OCI-M1 (cell line): ENCODE measurements at regions not wholly inside any gene's neighbourhood (a gene's known extent, or its start where the extent isn't known, plus 50 kb on each side); places are given as distances from the start of the nearest gene placed in this dataset.
"Not testable (repeated sequence)": the region's sequence is repeated elsewhere in the genome, so short reads cannot be mapped to it uniquely, and the experiment has no call there.

ENCODE experiments used
- DNase-seq: peaks from one replicate; lab custom pipeline; 2025; lab: John Stamatoyannopoulos, UW

- DNase-seq: no peak
Observed at GRCh38 chrX:124238268-124238667, 94.2 kb upstream of the TEX13D start.

- no peak for DNase-seq
Observed at GRCh38 chrX:124239324-124239723, 93.1 kb upstream of the TEX13D start.

GRCh38 chrX:124239911-124240310 is 92.5 kb upstream of the TEX13D start:
- no peak for DNase-seq

DNA sequence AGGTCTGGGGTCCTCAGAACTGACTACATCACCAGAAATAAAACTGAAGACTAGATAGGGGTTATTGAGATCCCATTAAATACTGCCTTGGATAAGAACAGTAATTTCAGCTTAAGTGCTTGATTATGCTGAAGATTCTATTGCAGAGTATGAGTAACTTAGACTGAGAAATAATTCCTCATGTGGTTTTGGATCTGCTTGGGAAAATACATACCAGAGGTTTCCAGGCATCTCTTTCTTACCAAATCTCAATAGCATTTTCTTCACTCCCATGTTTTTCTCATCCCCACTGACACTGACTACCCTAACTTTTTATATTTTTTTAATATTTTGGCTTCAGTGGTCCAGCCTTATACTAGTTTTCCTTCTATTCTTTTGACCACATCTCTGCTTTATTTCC is 92.0 kb upstream of the TEX13D start:
- no peak for DNase-seq

- no peak for DNase-seq
Observed at GRCh38 chrX:124242131-124242530, 90.3 kb upstream of the TEX13D start.

DNA sequence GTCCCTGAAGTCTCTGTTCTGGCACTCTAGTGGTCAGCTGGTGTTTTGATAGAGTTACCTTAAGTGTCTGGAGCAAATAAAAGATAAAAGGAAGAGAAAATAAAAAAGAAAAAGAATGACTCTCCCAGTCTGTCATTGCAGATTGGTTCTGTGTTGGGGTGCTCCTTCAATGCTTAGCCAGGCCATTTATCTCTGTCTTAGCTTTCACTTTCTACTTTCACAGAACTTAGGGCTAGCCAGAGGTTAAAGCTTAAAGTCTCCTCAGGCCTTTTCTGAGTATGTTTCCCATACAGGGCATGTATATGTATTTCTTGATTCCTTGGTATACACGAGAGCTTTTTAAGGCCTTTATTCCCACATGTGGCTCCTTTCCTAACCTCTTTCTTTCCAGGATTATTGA is 83.1 kb upstream of the TEX13D start:
- peak; percentile 33 for DNase-seq

DNA sequence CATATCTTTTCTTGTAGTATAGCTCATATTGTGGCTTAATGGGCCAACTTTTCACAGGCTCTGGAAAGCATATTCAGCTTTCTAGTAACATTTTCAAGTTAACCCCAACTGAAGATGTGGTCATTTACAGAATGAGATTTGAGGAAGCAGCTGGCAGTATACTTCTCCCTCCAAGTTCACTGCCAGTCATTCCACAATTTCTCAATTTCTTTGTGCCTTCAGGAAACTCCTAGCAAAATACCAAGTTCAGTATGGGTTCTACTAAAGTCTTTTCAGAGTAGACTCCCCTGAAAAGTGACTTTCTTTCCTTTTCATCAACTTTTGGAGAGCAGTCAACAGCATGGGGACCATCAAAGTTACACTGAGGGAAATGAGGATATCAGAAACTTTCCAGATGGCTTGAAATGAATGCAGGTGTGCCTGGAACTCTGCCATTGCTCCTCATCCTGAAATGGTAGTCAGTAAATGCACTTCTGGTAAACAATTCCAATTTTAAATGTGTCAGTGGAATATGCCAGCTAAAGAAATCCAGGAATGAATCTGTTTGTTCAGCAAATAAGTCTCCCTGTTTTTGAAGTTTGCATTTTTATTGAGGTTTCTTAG is 81.5 kb upstream of the TEX13D start:
- no peak for DNase-seq

- DNase-seq: no peak
Observed at GRCh38 chrX:124254611-124255010, 77.8 kb upstream of the TEX13D start.

DNA sequence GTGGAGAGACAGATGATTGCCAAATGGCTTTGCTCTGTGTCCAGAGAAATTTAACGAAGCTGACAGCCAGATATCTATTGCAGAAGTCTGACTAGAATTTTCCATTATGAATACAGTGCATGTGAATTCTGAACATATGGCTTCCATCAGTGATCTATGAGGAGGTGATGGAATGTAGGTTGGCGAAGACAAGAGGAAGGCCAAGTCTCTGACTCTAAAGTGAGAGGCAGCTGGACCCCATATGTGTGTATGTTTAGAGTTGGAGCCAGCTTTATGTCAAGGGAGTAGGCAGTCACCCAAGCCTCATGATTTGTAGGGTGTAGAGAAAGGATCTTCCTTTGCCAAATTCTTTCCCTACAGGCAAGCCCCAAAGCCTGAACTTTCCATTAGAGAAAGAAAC is 76.2 kb upstream of the TEX13D start:
- no peak for DNase-seq

GRCh38 chrX:124256629-124257380 is 75.7 kb upstream of the TEX13D start:
- DNase-seq: no peak

DNA sequence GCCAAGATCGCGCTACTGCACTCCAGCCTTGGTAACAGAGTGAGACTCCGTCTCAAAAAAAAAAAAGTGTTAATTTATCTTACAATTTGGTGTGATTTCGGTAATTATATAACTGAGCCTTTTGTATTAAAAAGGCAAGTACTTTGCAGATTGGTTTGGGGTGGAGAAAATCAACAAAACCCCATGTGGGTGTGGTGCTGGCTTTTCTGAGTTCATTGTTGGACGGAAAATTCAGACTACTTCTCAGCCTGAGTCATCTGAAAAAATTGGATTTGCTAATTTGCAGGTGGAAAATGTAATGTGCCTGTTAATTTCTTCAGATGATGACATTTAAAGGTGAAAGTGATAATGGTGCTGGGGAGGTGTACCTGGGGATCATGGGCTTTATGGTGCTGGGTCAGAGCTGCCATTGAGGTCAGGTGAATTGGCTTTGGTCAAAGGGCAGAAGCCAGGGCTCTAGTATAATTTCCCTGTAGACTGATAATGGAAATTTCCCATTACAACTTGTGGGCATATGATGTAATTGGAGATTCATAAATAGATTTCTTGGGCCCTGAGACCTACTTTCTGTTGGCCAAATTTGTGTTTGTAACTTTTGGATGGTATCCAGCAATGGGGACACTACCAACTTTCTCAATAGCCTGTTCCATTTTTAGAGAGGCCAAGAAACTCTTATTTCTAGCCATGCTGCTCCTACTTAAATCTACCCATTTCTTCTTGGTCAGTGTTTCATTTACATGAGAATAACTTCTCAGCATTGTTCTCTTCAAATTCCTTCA is 74.3 kb upstream of the TEX13D start:
- no peak for DNase-seq

DNA sequence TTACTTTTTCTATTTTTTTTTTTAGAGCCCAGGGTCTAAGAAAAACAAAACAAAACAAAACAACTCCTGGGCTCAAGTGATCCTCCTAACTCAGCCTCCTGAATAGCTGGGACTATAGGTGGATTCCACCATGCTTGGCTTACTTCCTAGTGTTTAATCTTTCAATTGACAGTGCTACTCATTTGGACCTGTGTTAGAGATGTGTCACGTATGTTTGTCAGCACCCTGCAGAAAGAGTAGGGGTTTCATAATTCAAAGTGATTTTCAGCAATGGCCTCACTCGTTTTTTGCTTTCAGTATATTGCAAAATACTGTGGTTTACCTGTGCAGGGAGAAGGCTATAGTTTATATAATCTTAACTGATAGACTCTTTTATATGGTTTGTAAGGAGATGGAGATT is 71.6 kb upstream of the TEX13D start:
- DNase-seq: no peak

DNA sequence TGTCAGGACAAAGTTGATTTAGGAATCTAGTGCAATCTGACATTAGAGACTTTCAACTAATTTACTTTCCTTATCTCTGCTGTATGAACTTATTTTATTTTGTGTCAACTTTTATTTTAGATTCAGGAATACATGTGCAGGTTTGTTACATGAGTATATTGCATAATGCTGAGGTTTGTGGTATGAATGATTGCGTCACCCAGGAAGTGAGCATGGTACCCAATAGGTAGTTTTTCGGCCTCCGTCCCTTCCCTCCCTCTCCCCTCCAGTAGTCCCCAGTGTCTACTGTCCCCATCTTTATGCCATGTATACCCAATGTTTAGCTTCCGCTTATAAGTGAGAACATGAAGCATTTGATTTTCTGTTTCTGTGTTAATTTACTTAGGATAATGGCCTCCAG is 68.7 kb upstream of the TEX13D start:
- peak; percentile 46 for DNase-seq

DNA sequence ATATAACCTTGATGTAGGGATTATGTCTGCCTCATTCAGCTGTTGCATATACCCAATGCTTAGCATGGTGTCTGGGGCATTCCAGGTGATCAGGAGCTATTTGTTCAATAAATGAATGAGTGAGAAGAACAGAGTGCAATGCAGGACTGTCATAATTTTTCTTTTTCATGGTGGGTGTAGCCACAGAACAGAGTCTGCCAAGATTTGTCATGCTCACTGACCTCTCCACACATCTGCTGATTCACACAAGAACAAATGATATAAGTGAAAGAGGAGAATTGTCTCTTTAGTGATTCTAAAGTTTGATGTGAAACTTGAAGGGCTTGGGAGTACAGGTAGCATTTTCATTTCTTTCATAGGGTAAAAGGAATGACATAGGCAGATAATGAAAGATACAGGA is 64.4 kb upstream of the TEX13D start:
- no peak for DNase-seq

DNA sequence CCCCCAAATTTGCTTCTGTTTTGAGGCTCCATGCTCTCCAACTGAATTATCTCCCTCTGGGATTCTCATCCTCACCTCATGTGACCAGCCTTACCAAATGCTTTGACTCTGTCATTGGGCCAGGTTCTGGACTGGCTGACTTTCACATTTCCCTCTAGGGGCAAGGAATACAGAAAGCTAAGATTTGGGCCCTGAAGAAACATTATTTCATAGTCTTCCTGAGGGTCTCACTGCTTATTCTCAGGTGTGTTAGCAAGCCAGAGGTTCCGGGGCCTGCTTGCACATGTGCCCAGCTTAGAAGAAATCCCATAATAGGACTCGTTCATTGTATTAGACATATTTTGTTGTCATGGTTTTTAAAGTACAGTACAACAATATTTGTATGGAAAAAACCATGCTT is 62.6 kb upstream of the TEX13D start:
- no peak for DNase-seq

- not testable (repeated sequence) for DNase-seq
Observed at GRCh38 chrX:124271599-124271998, 60.9 kb upstream of the TEX13D start.

DNA sequence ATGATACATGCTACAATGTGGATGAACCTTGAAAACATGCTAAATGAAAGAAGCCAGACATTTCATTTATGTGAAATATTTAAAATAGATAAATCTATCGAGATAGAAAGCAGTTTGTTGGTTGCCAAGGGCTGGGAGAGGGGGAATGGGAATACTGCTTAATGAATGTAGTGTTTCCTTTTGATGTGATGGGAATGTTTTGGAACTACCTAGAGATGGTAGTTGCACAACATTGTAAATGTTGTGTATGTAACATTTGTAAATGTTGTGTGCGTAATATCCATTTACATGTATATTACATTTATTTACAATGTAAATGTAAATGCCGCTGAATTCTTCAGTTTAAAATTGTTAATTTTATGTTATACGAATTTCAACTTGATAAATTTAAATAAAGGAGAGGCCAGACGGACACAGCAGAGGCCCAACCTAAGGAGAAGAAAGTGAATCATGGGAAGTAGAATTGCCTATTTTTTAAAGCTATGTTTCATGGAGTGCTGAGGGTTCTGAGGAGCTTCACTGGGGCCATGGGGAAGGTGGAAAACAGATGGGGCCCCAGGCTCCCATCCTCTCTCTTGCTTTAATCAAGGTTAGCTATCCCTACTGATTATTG is 60.0 kb upstream of the TEX13D start:
- no peak for DNase-seq

- DNase-seq: no peak
Observed at GRCh38 chrX:124274438-124275181, 57.9 kb upstream of the TEX13D start.

DNA sequence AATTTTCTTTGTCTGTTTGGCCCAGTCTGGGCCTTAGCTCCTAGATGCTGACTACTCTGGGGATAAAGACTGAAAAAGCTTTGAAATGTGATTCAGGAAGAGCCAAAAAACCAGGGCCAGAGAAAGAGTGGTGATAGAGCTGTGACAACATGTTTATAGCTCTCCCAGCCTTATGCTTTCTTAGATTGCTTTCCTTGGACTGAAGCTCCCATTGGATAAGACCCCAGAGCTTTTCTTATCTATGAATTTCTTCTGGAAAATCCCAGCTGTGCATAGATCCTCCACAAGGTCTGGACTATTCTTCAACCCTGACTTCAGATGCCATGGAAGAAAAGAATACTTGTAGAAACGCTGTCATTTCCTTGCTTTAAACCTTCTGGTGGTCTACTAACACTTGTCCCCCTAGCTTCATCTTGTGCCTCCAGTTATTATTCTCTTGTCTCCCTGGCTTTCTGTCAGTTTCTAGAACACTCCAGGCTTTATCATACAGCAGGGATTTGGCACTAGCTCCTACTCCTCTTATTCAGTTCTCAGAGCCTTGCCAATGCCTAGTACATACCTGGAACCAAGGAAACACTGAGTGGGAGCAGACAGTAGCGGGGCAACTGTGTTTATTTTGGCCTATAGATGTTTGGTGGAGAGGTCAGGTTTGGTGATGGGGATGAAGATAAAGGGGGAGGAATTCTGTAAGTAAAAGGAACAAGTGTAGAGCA is 57.1 kb upstream of the TEX13D start:
- no peak for DNase-seq

- peak; percentile 1 for DNase-seq
Observed at GRCh38 chrX:124280294-124280902, 52.1 kb upstream of the TEX13D start.

DNA sequence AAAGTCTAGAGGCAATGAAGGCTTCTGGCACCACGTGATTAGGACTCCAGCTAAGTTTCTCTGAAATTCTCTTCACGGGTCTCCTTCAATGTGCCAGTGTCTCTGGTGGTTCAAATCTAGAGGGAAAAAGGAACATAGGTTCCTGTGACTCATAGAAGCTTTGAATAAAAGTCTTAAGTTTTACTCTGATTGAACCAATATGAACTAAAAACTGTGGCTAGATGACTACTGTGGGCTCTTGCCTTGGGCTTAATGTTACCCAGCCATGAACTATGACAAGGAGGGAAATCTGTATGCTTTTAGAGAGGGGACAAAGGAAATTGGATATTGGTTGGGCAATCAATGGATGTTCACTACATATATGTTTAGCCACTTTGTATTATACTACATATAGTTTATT is 49.9 kb upstream of the TEX13D start:
- peak; percentile 3 for DNase-seq
